Adrenal gland (tissue), 9 donors: ENCODE measurements at regions not wholly inside any gene's neighbourhood (a gene's known extent, or its start where the extent isn't known, plus 50 kb on each side); places are given as distances from the start of the nearest gene placed in this dataset.

ENCODE experiments used
- DNase-seq, 7 donors: peaks; one replicate each; pipeline ENCODE4 v3.0.0-alpha.2; 2019 to 2020
- H3K27ac ChIP-seq, 5 donors: fragments of 200-600 bp; sonication (generic) in 4 of 5; 1 replicate in 3 of 5; 2 replicates in 2 of 5; pipeline versions ENCODE4 v1.5.1 to v1.8.0; 2016 to 2020; ENCODE audit warnings: mild to moderate bottlenecking in 1 of 5
- H3K27me3 ChIP-seq: fragments of 200-600 bp; 2 replicates; pipeline ENCODE4 v1.8.0; 2021
- H3K36me3 ChIP-seq, 2 donors: fragments of 200-600 bp; replicated peaks in 1 of 2; 1 replicate in 1 of 2; 2 replicates in 1 of 2; pipeline versions ENCODE4 v1.5.1 to v1.8.0; 2018 to 2022
- H3K4me1 ChIP-seq, 2 donors: fragments of 200-600 bp; replicated peaks in 1 of 2; 1 replicate in 1 of 2; 2 replicates in 1 of 2; pipeline versions ENCODE4 v1.5.1 to v1.8.0; 2018 to 2021
- H3K4me3 ChIP-seq, 4 donors: fragments of 200-600 bp; sonication (generic) in 3 of 4; one replicate each; pipeline ENCODE4 v1.5.1; 2016 to 2018
- H3K9me3 ChIP-seq, 3 donors: fragments of 200-600 bp; sonication (generic) in 1 of 3; replicated peaks in 1 of 3; 1 replicate in 2 of 3; 2 replicates in 1 of 3; pipeline versions ENCODE4 v1.5.1 to v1.8.0; 2016 to 2021
- CTCF ChIP-seq, 6 experiments: fragments of 450-650 bp in 4 of 6; fragments of 200-600 bp in 2 of 6; sonication (generic) in 1 of 6; IDR thresholded peaks; 1 replicate in 5 of 6; 2 replicates in 1 of 6; pipeline versions ENCODE4 v1.5.1 to v1.8.0; 2016 to 2021; ENCODE audit warnings: antibody characterized with exemption in 6 of 6, mild to moderate bottlenecking in 2 of 6, moderate library complexity in 1 of 6
- POLR2A ChIP-seq, 2 donors: fragments of 450-650 bp; IDR thresholded peaks; one replicate each; pipeline ENCODE4 v1.6.1; 2017; ENCODE audit warnings: antibody characterized with exemption in 2 of 2, mild to moderate bottlenecking in 2 of 2, moderate library complexity in 1 of 2
- WGBS, 4 donors: extraction: QIAGEN DNeasy Blood & Tissue Kit in 2 of 4; methylation state at CpG; one replicate each; pipeline versions ENCODE4 v1.1.5 to v1.1.7; 2013 to 2017; 5-methylcytosine and 5-hydroxymethylcytosine counted together
- intact Hi-C, 2 donors: fragments of 100-400 bp; cut with DNase I; formaldehyde crosslinking; loops; one replicate each; pipeline versions ENCODE4 v1.14.1 to v1.15.0; 2022 to 2023
- donor health status: healthy with polysubstance abuse.
- donor health status: Bipolar disorder and iron deficiency.
- donor health status: DM: yes; HTN: yes; CAD: no.
- donor health status: DM: no; HTN: no; CAD: no.
- donor health status: DM: no; HTN: no; CAD: no.

GRCh38 chr15:23994273-23994672 is 307.2 kb upstream of the NDN start:
- Histone ChIP-seq H3K27ac (no peak overlapping the region), H3K36me3 (no peaks in the 10 kb centered on the region), H3K4me1 (no peaks in the 10 kb centered on the region), H3K4me3 (no peak overlapping the region), H3K27me3 (no peaks in the 10 kb centered on the region), H3K9me3 (no peaks in the 10 kb centered on the region)
- WGBS, 4 donors = 61 to 63% (median 63%) methylated on average over 4 of the region's 4 CpGs
- TF ChIP-seq POLR2A (IDR thresholded peaks at IDR 0.05) (no peak), CTCF (IDR thresholded peaks at IDR 0.05) (no peak)
- DNase-seq = no peak
- intact Hi-C loops = no loop called here

DNA sequence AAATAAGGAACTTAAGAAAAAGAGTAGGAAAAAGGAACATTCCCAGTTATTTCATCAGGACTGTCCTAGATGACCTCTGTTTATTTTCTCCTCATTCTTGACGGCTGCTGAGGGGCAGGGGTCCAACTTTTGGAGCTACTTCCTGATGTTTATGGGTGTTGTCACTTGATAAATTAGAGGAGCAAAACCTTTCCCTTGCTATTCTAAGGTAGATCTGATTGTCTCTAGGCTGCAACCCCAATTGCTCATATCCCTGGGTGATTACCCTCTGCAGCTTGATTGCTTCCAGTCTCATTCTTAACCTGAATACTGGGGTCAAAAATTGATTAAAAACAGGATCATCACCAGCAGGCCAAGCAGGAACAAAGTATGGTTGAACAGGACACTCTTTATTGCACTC is 311.0 kb upstream of the NDN start:
- no peak overlapping the region for H3K4me3 ChIP-seq
- no peaks in the 10 kb centered on the region for H3K9me3 ChIP-seq
- H3K27ac ChIP-seq = no peak overlapping the region
- TF ChIP-seq CTCF (IDR thresholded peaks at IDR 0.05) (no peak), POLR2A (IDR thresholded peaks at IDR 0.05) (no peak)
- H3K27me3 ChIP-seq = no peaks in the 10 kb centered on the region
- no peak for DNase-seq
- intact Hi-C loops = no loop called here
- WGBS, 4 donors = 23 to 67% (median 43%) methylated on average over 1 of the region's 1 CpG
- no peaks in the 10 kb centered on the region for H3K4me1 ChIP-seq
- no peaks in the 10 kb centered on the region for H3K36me3 ChIP-seq

- no peak for DNase-seq
- H3K4me1 ChIP-seq = no peaks in the 10 kb centered on the region
Observed at GRCh38 chr15:24008476-24008875, 321.4 kb upstream of the NDN start.

GRCh38 chr15:24017470-24017869 is 330.4 kb upstream of the NDN start:
- TF ChIP-seq POLR2A (IDR thresholded peaks at IDR 0.05) (no peak), CTCF (IDR thresholded peaks at IDR 0.05) (no peak)
- Histone ChIP-seq H3K27ac (no peak overlapping the region), H3K4me1 (no peaks in the 10 kb centered on the region), H3K9me3 (no peaks in the 10 kb centered on the region), H3K4me3 (no peak overlapping the region), H3K36me3 (no peaks in the 10 kb centered on the region), H3K27me3 (no peaks in the 10 kb centered on the region)
- WGBS, 4 donors = 71 to 76% (median 73%) methylated on average over 1 of the region's 1 CpG
- no peak for DNase-seq
- intact Hi-C loops = no loop called here

More at GRCh38 chr15:24008476-24008875, 321.4 kb upstream of the NDN start:
- intact Hi-C loops = no loop called here
- H3K4me3 ChIP-seq = no peak overlapping the region
- TF ChIP-seq POLR2A (IDR thresholded peaks at IDR 0.05) (no peak), CTCF (IDR thresholded peaks at IDR 0.05) (no peak)
- no peaks in the 10 kb centered on the region for H3K27me3 ChIP-seq
- no peak overlapping the region for H3K27ac ChIP-seq
- whole genome bisulfite sequencing, 4 donors = 29 to 44% (median 34%) methylated on average over 1 of the region's 1 CpG
- no peaks in the 10 kb centered on the region for H3K9me3 ChIP-seq
- H3K36me3 ChIP-seq = no peaks in the 10 kb centered on the region
